H1 (cell line): ENCODE measurements at regions not wholly inside any gene's neighbourhood (a gene's known extent, or its start where the extent isn't known, plus 50 kb on each side); places are given as distances from the start of the nearest gene placed in this dataset.

Source experiments
- CTCF ChIA-PET: fragments of 300-600 bp; sonication (Branson Sonifier 250); formaldehyde crosslinking; loops from one replicate; lab custom pipeline; 2021; ENCODE audit not compliant: partially characterized antibody; lab: Charles Lee
- POLR2A ChIA-PET: fragments of 300-600 bp; sonication (Branson Sonifier 250); formaldehyde crosslinking; loops from one replicate; lab custom pipeline; 2021; ENCODE audit warnings: inconsistent platforms; ENCODE audit not compliant: partially characterized antibody; lab: Charles Lee
- DNase-seq, 2 experiments: peaks; one replicate each; pipeline versions ENCODE4 v3.0.0 to v3.0.0-alpha.2; 2010 to 2022; ENCODE audit warnings: low spot score in 2 of 2, low read depth in 1 of 2, mixed read lengths in 1 of 2
- FAIRE-seq: peaks from 2 replicates; lab custom pipeline; 2011; peaks lifted over from hg19 to GRCh38; lab: Jason Lieb, UNC
- H2AFZ ChIP-seq: 2 replicates; pipeline ENCODE4 v1.8.1; 2012; ENCODE audit warnings: low read length, inconsistent platforms
- H2AK5ac ChIP-seq: 2 replicates; pipeline ENCODE4 v1.6.1; 2013; ENCODE audit warnings: low read depth, low read length
- H2BK120ac ChIP-seq: replicated peaks from 2 replicates; pipeline ENCODE3; 2013; ENCODE audit warnings: low read depth, low read length, inconsistent platforms
- H2BK12ac ChIP-seq: 2 replicates; pipeline ENCODE4 v1.6.1; 2013; ENCODE audit warnings: low read depth, low read length
- H2BK15ac ChIP-seq: 2 replicates; pipeline ENCODE4 v1.6.1; 2013; ENCODE audit warnings: low read length
- H2BK20ac ChIP-seq: 2 replicates; pipeline ENCODE4 v1.6.1; 2013; ENCODE audit warnings: low read length
- H2BK5ac ChIP-seq: 2 replicates; pipeline ENCODE4 v1.6.1; 2013; ENCODE audit warnings: low read depth, low read length
- H3K14ac ChIP-seq: 2 replicates; pipeline ENCODE4 v1.6.1; 2013; ENCODE audit warnings: inconsistent platforms; ENCODE audit not compliant: insufficient read length
- H3K18ac ChIP-seq: 2 replicates; pipeline ENCODE4 v1.6.1; 2013; ENCODE audit warnings: low read length; ENCODE audit errors: extremely low read depth
- H3K23ac ChIP-seq: 2 replicates; pipeline ENCODE4 v1.6.1; 2013; ENCODE audit warnings: inconsistent platforms; ENCODE audit not compliant: insufficient read length
- H3K23me2 ChIP-seq: 2 replicates; pipeline ENCODE4 v1.6.1; 2013; ENCODE audit warnings: low read depth, low read length
- H3K27ac ChIP-seq: 2 replicates; pipeline ENCODE4 v1.6.1; 2011; ENCODE audit warnings: low read depth, low read length, inconsistent platforms
- H3K27me3 ChIP-seq, 4 experiments: replicated peaks in 1 of 4; 1 replicate in 1 of 4; 2 replicates in 3 of 4; pipeline versions ENCODE4 v1.6.1 to v1.8.1; 2011 to 2013; ENCODE audit warnings: low read length in 3 of 4, mild to moderate bottlenecking in 3 of 4, inconsistent platforms in 2 of 4, mixed read lengths in 2 of 4, moderate library complexity in 1 of 4; ENCODE audit not compliant: control insufficient read depth in 3 of 4, insufficient read depth in 3 of 4; ENCODE audit errors: extremely low read depth in 1 of 4
- H3K36me3 ChIP-seq, 4 experiments: 2 replicates each; pipeline versions ENCODE4 v1.6.1 to v1.8.1; 2011 to 2013; ENCODE audit warnings: mild to moderate bottlenecking in 4 of 4, low read length in 3 of 4, moderate library complexity in 2 of 4, control low read depth in 1 of 4, inconsistent platforms in 1 of 4; ENCODE audit not compliant: insufficient read depth in 4 of 4, control insufficient read depth in 2 of 4
- H3K4ac ChIP-seq: replicated peaks from 2 replicates; pipeline ENCODE3; 2013; ENCODE audit warnings: low read length, low read depth, mixed read lengths, inconsistent platforms; ENCODE audit not compliant: insufficient read length
- H3K4me1 ChIP-seq, 4 experiments: replicated peaks in 1 of 4; 1 replicate in 1 of 4; 2 replicates in 3 of 4; pipeline versions ENCODE4 v1.6.1 to v1.8.1; 2011 to 2013; ENCODE audit warnings: low read length in 3 of 4, inconsistent platforms in 2 of 4, mixed read lengths in 1 of 4; ENCODE audit not compliant: insufficient read depth in 4 of 4, control insufficient read depth in 3 of 4
- H3K4me2 ChIP-seq, 2 experiments: 2 replicates each; pipeline versions ENCODE4 v1.6.1 to v1.8.1; 2011 to 2013; ENCODE audit warnings: low read depth in 2 of 2, low read length in 2 of 2, control low read depth in 1 of 2, inconsistent platforms in 1 of 2, mild to moderate bottlenecking in 1 of 2; ENCODE audit not compliant: insufficient read depth in 1 of 2
- H3K4me3 ChIP-seq, 4 experiments: fragments of 200-600, 300-600 bp in 1 of 4; sonication (generic), shearing (Covaris generic), sonication (Bioruptor Twin) in 1 of 4; 2 replicates each; pipeline versions ENCODE4 v1.5.1 to v1.8.1; 2011 to 2016; ENCODE audit warnings: low read length in 4 of 4, low read depth in 3 of 4, control low read depth in 2 of 4, inconsistent platforms in 2 of 4, mild to moderate bottlenecking in 2 of 4, mixed read lengths in 1 of 4, moderate library complexity in 1 of 4; ENCODE audit not compliant: insufficient read depth in 2 of 4; ENCODE audit errors: extremely low read depth in 1 of 4
- H3K56ac ChIP-seq: replicated peaks from 2 replicates; pipeline ENCODE3; 2013; ENCODE audit warnings: low read depth, mild to moderate bottlenecking, mixed read lengths, low read length, inconsistent platforms; ENCODE audit not compliant: insufficient read length
- H3K79me1 ChIP-seq: 2 replicates; pipeline ENCODE4 v1.6.1; 2013; ENCODE audit warnings: low read depth, low read length, control low read depth
- H3K79me2 ChIP-seq, 2 experiments: 2 replicates each; pipeline versions ENCODE4 v1.6.1 to v1.8.1; 2012 to 2013; ENCODE audit warnings: low read length in 2 of 2, mild to moderate bottlenecking in 2 of 2, inconsistent platforms in 1 of 2; ENCODE audit not compliant: insufficient read depth in 2 of 2, control insufficient read depth in 1 of 2
- H3K9ac ChIP-seq, 4 experiments: replicated peaks in 1 of 4; 1 replicate in 1 of 4; 2 replicates in 3 of 4; pipeline versions ENCODE4 v1.6.1 to v1.8.1; 2011 to 2013; ENCODE audit warnings: low read depth in 3 of 4, low read length in 3 of 4, control low read depth in 2 of 4, mild to moderate bottlenecking in 2 of 4, moderate library complexity in 2 of 4, inconsistent platforms in 1 of 4; ENCODE audit errors: extremely low read depth in 1 of 4
- H3K9me3 ChIP-seq, 2 experiments: 2 replicates each; pipeline versions ENCODE4 v1.6.1 to v1.8.1; 2012 to 2013; ENCODE audit warnings: mild to moderate bottlenecking in 2 of 2, moderate library complexity in 2 of 2, control low read depth in 1 of 2, inconsistent platforms in 1 of 2, low read depth in 1 of 2, low read length in 1 of 2, mixed read lengths in 1 of 2; ENCODE audit not compliant: insufficient read depth in 2 of 2
- H4K20me1 ChIP-seq, 2 experiments: replicated peaks in 1 of 2; 2 replicates each; pipeline versions ENCODE3 to v1.8.1; 2011 to 2013; ENCODE audit warnings: inconsistent platforms in 2 of 2, low read length in 2 of 2, mild to moderate bottlenecking in 1 of 2; ENCODE audit not compliant: insufficient read depth in 2 of 2, control insufficient read depth in 1 of 2
- H4K5ac ChIP-seq: 2 replicates; pipeline ENCODE4 v1.6.1; 2013; ENCODE audit warnings: low read length, low read depth, mixed read lengths, inconsistent platforms; ENCODE audit not compliant: insufficient read length
- H4K8ac ChIP-seq: 2 replicates; pipeline ENCODE4 v1.8.0; 2013; ENCODE audit warnings: mild to moderate bottlenecking, moderate library complexity, low read length, inconsistent platforms; ENCODE audit not compliant: insufficient read depth; ENCODE audit errors: extremely low read depth
- H4K91ac ChIP-seq: replicated peaks from 2 replicates; pipeline ENCODE3; 2013; ENCODE audit warnings: low read length, mixed read lengths, inconsistent platforms; ENCODE audit not compliant: insufficient read length
- CHD1 ChIP-seq: IDR thresholded peaks from 2 replicates; pipeline ENCODE4 v1.6.1; 2012; ENCODE audit warnings: low read depth, low read length, improper control_type of control experiment
- NRF1 ChIP-seq: IDR thresholded peaks from 2 replicates; pipeline ENCODE4 v1.6.1; 2011; ENCODE audit warnings: mild to moderate bottlenecking, low read depth, low read length, improper control_type of control experiment
- TBP ChIP-seq: IDR thresholded peaks from 2 replicates; pipeline ENCODE4 v1.6.1; 2011; ENCODE audit warnings: low read depth, low read length, improper control_type of control experiment
- WGBS, 2 experiments: shearing (Covaris generic) in 1 of 2; methylation state at CpG; one replicate each; pipeline versions ENCODE4 v1.1.6 to v1.1.7; 2013 to 2015; ENCODE audit warnings: low lambda C conversion rate in 2 of 2, mixed read lengths in 2 of 2, inconsistent platforms in 1 of 2, low coverage in 1 of 2, missing lambda C conversion rate in 1 of 2; ENCODE audit not compliant: insufficient replicate concordance in 2 of 2, insufficient coverage in 1 of 2, insufficient read length in 1 of 2; ENCODE audit errors: extremely low coverage in 1 of 2, missing lambda C conversion rate in 1 of 2; 5-methylcytosine and 5-hydroxymethylcytosine counted together

- Histone ChIP-seq H2BK15ac (no peak overlapping the region), H2AFZ (no peak overlapping the region), H3K79me2 (no peaks in the 10 kb centered on the region), H3K9ac (no peak overlapping the region), H3K18ac (no peak overlapping the region), H2BK5ac (no peak overlapping the region), H3K23ac (no peak overlapping the region), H3K27ac (no peak overlapping the region), H3K4ac (no peak overlapping the region), H3K4me1 (no peaks in the 10 kb centered on the region), H3K27me3 (no peaks in the 10 kb centered on the region), H4K20me1 (no peaks in the 10 kb centered on the region), H3K36me3 (no peaks in the 10 kb centered on the region), H2BK120ac (no peak overlapping the region), H3K23me2 (no peaks in the 10 kb centered on the region; the same call in 1 of the 2 replicates), H2BK20ac (no peak overlapping the region), H2AK5ac (no peak overlapping the region), H3K79me1 (no peaks in the 10 kb centered on the region), H3K9me3 (peaks cover 12 to 16% of the 10 kb centered on the region in 2 experiments; a peak in 3 of 4 replicates), H3K4me2 (no peak overlapping the region), H2BK12ac (no peak overlapping the region), H3K4me3 (no peak overlapping the region), H4K8ac (no peak overlapping the region), H4K91ac (no peak overlapping the region), H4K5ac (no peak overlapping the region), H3K56ac (no peak overlapping the region), H3K14ac (no peak overlapping the region)
- ChIA-PET POLR2A (no interaction called here), CTCF (no interaction called here)
- DNase-seq (no peak), FAIRE-seq (no peak)
- WGBS, 2 experiments = 100% methylated on average over 1 of the region's 1 CpG; no CpG with 5 or more reads in 1 of the 2 experiments
- no peak for TF ChIP-seq TBP
- no peak for TF ChIP-seq CHD1
- no peak for TF ChIP-seq NRF1
Observed at GRCh38 chr10:56771343-56771742, 410.3 kb upstream of the ZWINT start.
